ENCODE measurements at regions not wholly inside any gene's neighbourhood (a gene's known extent, or its start where the extent isn't known, plus 50 kb on each side); places are given as distances from the start of the nearest gene placed in this dataset.
"Not testable (repeated sequence)": the region's sequence is repeated elsewhere in the genome, so short reads cannot be mapped to it uniquely, and the experiment has no call there.

DNA sequence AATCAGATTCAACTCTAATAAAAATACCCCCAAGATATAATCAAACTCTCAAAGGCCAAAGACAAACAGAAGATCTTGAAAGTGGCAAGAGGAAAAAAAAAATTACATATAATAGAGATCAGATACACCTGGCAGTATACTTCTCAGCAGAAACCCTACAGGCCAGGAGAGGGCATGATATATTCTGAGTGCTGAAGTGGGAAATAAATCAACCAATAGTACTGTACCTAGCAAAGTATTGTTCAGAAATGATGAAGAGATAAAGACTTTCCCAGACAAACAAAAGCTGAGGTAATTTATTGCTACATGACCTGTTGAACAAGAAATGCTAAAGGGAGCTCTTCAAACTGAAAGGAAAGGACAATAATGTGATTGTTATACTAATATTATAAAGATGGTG, 291.9 kb downstream of the SH2D4B start:
- peaks cover 12% of the 10 kb centered on the region for H3K9me3 ChIP-seq (ENCODE audit: severe bottlenecking)
- H3K27ac ChIP-seq = no peak overlapping the region
- no peaks in the 10 kb centered on the region for H3K36me3 ChIP-seq
- H3K4me3 ChIP-seq (ENCODE audit: low read depth, low read length) = no peak overlapping the region
- no peak for DNase-seq
- no peak for TF ChIP-seq CTCF (IDR thresholded peaks at IDR 0.05; ENCODE audit: low read depth, low read length)
- H3K27me3 ChIP-seq (ENCODE audit: insufficient read depth, low read depth, severe bottlenecking) = no peaks in the 10 kb centered on the region

DNA sequence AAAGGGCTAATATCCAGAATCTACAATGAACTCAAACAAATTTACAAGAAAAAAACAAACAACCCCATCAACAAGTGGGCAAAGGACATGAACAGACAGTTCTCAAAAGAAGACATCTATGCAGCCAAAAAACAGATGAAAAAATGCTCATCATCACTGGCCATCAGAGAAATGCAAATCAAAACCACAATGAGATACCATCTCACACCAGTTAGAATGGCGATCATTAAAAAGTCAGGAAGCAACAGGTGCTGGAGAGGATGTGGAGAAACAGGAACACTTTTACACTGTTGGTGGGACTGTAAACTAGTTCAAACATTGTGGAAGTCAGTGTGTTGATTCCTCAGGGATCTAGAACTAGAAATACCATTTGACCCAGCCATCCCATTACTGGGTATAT, 295.0 kb downstream of the SH2D4B start:
- DNase-seq; H3K4me3 ChIP-seq (ENCODE audit: low read depth, low read length); H3K27me3 ChIP-seq (ENCODE audit: insufficient read depth, low read depth, severe bottlenecking); H3K27ac ChIP-seq; H3K36me3 ChIP-seq: not testable (repeated sequence)
- H3K9me3 ChIP-seq (ENCODE audit: severe bottlenecking) = peaks cover 12% of the 10 kb centered on the region

GRCh38 chr10:80855348-80855971, 317.8 kb downstream of the SH2D4B start:
- DNase-seq = peak; percentile 60
- TF ChIP-seq CTCF (IDR thresholded peaks at IDR 0.05; ENCODE audit: low read depth, low read length) = peak; percentile 83
- H3K4me3 ChIP-seq (ENCODE audit: low read depth, low read length) = no peak overlapping the region
- H3K27ac ChIP-seq = no peak overlapping the region
- no peaks in the 10 kb centered on the region for H3K36me3 ChIP-seq
- H3K9me3 ChIP-seq (ENCODE audit: severe bottlenecking) = no peaks in the 10 kb centered on the region
- no peaks in the 10 kb centered on the region for H3K27me3 ChIP-seq (ENCODE audit: insufficient read depth, low read depth, severe bottlenecking)

DNA sequence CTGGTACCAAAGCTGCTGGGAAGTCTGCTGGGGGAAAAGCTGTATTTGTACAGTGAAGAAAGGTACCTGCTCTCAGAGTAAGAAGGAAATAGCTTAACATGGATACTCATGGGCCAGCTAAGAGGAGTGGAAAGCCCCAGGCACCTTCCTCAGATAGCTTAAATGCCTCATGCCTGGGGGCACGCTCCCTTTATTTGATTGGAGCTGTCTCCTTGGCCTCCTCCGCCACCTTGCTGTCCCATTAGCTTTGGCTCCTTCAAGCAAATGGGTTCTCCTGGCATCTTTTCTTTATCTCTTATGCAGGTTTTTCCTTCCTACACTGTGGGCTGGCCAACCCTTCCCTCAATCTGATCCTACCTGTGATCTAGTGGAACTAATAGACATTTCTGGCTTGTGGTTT, 318.5 kb downstream of the SH2D4B start:
- DNase-seq = no peak
- Histone ChIP-seq H3K27me3 (ENCODE audit: insufficient read depth, low read depth, severe bottlenecking) (no peaks in the 10 kb centered on the region), H3K27ac (no peak overlapping the region), H3K36me3 (no peaks in the 10 kb centered on the region), H3K9me3 (ENCODE audit: severe bottlenecking) (no peaks in the 10 kb centered on the region), H3K4me3 (ENCODE audit: low read depth, low read length) (no peak overlapping the region)
- no peak for TF ChIP-seq CTCF (IDR thresholded peaks at IDR 0.05; ENCODE audit: low read depth, low read length)

DNA sequence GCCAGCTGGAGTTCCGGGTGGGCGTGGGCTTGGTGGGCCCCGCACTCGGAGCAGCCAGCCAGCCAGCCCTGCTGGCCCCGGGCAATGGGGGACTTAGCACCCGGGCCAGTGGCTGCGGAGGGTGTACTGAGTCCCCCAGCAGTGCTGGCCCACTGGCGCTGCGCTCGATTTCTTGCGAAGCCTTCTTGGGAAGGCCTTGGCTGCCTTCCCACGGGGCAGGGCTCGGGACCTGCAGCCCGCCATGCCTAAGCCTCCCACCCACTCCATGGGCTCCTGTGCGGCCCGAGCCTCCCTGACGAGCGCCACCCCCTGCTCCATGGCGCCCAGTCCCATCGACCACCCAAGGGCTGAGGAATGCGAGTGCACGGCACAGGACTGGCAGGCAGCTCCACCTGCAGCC, 321.6 kb downstream of the SH2D4B start:
- not testable (repeated sequence) for H3K4me3 ChIP-seq (ENCODE audit: low read depth, low read length)

DNA sequence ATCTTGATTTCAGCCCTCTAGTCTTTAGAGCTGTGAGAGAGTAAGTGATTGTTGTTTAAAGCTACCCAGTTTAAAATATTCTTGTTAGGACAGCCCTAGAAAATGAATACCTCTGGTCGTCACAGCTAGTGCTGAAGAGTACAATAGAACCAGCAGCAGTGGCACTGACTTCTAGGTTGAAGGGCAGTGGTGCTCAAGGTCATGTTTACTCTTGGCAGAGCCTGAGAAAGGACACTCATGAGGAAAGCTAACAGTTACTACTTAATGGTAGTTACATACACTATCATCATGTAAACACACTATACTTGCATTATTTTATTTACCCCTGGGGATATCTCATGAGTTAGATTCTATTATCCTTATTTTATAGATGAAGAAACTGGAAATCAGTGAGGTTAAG, 323.0 kb downstream of the SH2D4B start:
- Histone ChIP-seq H3K27ac (no peak overlapping the region), H3K9me3 (ENCODE audit: severe bottlenecking) (no peaks in the 10 kb centered on the region), H3K36me3 (no peaks in the 10 kb centered on the region), H3K27me3 (ENCODE audit: insufficient read depth, low read depth, severe bottlenecking) (no peaks in the 10 kb centered on the region), H3K4me3 (ENCODE audit: low read depth, low read length) (no peak overlapping the region)
- no peak for TF ChIP-seq CTCF (IDR thresholded peaks at IDR 0.05; ENCODE audit: low read depth, low read length)
- DNase-seq = no peak

More for the DNA sequence above, 321.6 kb downstream of the SH2D4B start:
- not testable (repeated sequence) for H3K27me3 ChIP-seq (ENCODE audit: insufficient read depth, low read depth, severe bottlenecking); H3K27ac ChIP-seq; H3K9me3 ChIP-seq (ENCODE audit: severe bottlenecking); H3K36me3 ChIP-seq; DNase-seq

GRCh38 chr10:80861882-80862281, 324.2 kb downstream of the SH2D4B start:
- H3K27ac ChIP-seq = no peak overlapping the region

More at GRCh38 chr10:80861882-80862281, 324.2 kb downstream of the SH2D4B start:
- no peak for DNase-seq
- TF ChIP-seq CTCF (IDR thresholded peaks at IDR 0.05; ENCODE audit: low read depth, low read length) = no peak
- no peak overlapping the region for H3K4me3 ChIP-seq (ENCODE audit: low read depth, low read length)
- H3K9me3 ChIP-seq (ENCODE audit: severe bottlenecking) = no peaks in the 10 kb centered on the region
- H3K27me3 ChIP-seq (ENCODE audit: insufficient read depth, low read depth, severe bottlenecking) = no peaks in the 10 kb centered on the region
- no peaks in the 10 kb centered on the region for H3K36me3 ChIP-seq
